22Rv1 (cell line): ENCODE measurements at regions not wholly inside any gene's neighbourhood (a gene's known extent, or its start where the extent isn't known, plus 50 kb on each side); places are given as distances from the start of the nearest gene placed in this dataset.
"Not testable (repeated sequence)": the region's sequence is repeated elsewhere in the genome, so short reads cannot be mapped to it uniquely, and the experiment has no call there.

Experiments
- CTCF ChIP-seq: fragments of 450-650 bp; IDR thresholded peaks from 2 replicates; pipeline ENCODE4 v1.5.1; 2017; ENCODE audit warnings: mild to moderate bottlenecking
- ZFX ChIP-seq: fragments of 450-650 bp; IDR thresholded peaks from 2 replicates; pipeline ENCODE4 v1.6.1; 2017; ENCODE audit warnings: antibody characterized with exemption, borderline replicate concordance

- not testable (repeated sequence) for TF ChIP-seq CTCF, ZFX
Observed at GRCh38 chr7:70989-71388, 121.4 kb upstream of the FAM20C start.
